Neural cell (in vitro differentiated cells): ENCODE measurements at regions not wholly inside any gene's neighbourhood (a gene's known extent, or its start where the extent isn't known, plus 50 kb on each side); places are given as distances from the start of the nearest gene placed in this dataset.

ENCODE experiments used
- H2AFZ ChIP-seq: fragments of 200-600, 300-800 bp; sonication (generic), shearing (Covaris generic); 2 replicates; pipeline ENCODE4 v1.6.0; 2014; ENCODE audit warnings: low read depth, mild to moderate bottlenecking, antibody characterized with exemption, low read length, moderate library complexity
- H3F3A ChIP-seq: fragments of 200-600 bp; shearing (Covaris generic); 2 replicates; pipeline ENCODE4 v1.6.1; 2016; ENCODE audit warnings: mild to moderate bottlenecking, moderate library complexity, mixed read lengths, antibody characterized with exemption, low read length; ENCODE audit not compliant: insufficient read depth, poor library complexity, severe bottlenecking
- H3K27ac ChIP-seq: fragments of 200-600, 300-800 bp; sonication (generic), shearing (Covaris generic); 2 replicates; pipeline ENCODE4 v1.5.1; 2014; ENCODE audit warnings: mild to moderate bottlenecking, low read length, moderate library complexity
- H3K27me3 ChIP-seq: fragments of 300-800, 200-600 bp; sonication (generic), shearing (Covaris generic); 2 replicates; pipeline ENCODE4 v1.6.0; 2014; ENCODE audit warnings: mild to moderate bottlenecking, low read depth, low read length, moderate library complexity; ENCODE audit not compliant: insufficient read depth
- H3K36me3 ChIP-seq: fragments of 300-800, 200-600 bp; sonication (generic), shearing (Covaris generic); 2 replicates; pipeline ENCODE4 v1.5.1; 2014; ENCODE audit warnings: mild to moderate bottlenecking, antibody characterized with exemption, low read length, moderate library complexity; ENCODE audit not compliant: insufficient read depth
- H3K4me2 ChIP-seq: fragments of 300-800, 200-600 bp; sonication (generic), shearing (Covaris generic); 2 replicates; pipeline ENCODE4 v1.6.0; 2014; ENCODE audit warnings: mild to moderate bottlenecking, low read length
- H3K4me3 ChIP-seq: fragments of 300-800, 200-600 bp; sonication (generic), shearing (Covaris generic); 2 replicates; pipeline ENCODE4 v1.5.1; 2014; ENCODE audit warnings: mild to moderate bottlenecking, low read length, moderate library complexity
- H3K79me2 ChIP-seq: fragments of 200-600 bp; shearing (Covaris generic); replicated peaks from 2 replicates; pipeline ENCODE4 v1.6.0; 2014; ENCODE audit warnings: mild to moderate bottlenecking, low read length, moderate library complexity; ENCODE audit not compliant: insufficient read depth
- H3K9ac ChIP-seq: fragments of 300-800, 200-600 bp; sonication (generic), shearing (Covaris generic); 2 replicates; pipeline ENCODE4 v1.6.1; 2016; ENCODE audit warnings: mild to moderate bottlenecking, low read length, mixed read lengths
- H3K9me2 ChIP-seq: fragments of 200-600 bp; shearing (Covaris generic); 2 replicates; pipeline ENCODE4 v1.6.1; 2016; ENCODE audit warnings: mild to moderate bottlenecking, low read length, mixed read lengths; ENCODE audit not compliant: insufficient read depth
- H3K9me3 ChIP-seq: fragments of 200-600, 300-800 bp; sonication (generic), shearing (Covaris generic); 2 replicates; pipeline ENCODE4 v1.6.1; 2016; ENCODE audit warnings: mild to moderate bottlenecking, mixed run types, low read length, moderate library complexity, mixed read lengths
- H4K20me1 ChIP-seq: fragments of 200-600 bp; shearing (Covaris generic); 2 replicates; pipeline ENCODE4 v1.6.1; 2016; ENCODE audit warnings: mild to moderate bottlenecking, mixed run types; ENCODE audit not compliant: insufficient read depth
- CTCF ChIP-seq: fragments of 450-650 bp; IDR thresholded peaks from 2 replicates; pipeline ENCODE4 v1.5.1; 2014; ENCODE audit warnings: antibody characterized with exemption, mild to moderate bottlenecking, moderate library complexity; ENCODE audit not compliant: poor library complexity, severe bottlenecking
- EP300 ChIP-seq: fragments of 450-650 bp; conservative IDR thresholded peaks from 2 replicates; pipeline ENCODE4 v1.6.1; 2014; ENCODE audit warnings: antibody characterized with exemption, mild to moderate bottlenecking, moderate library complexity; ENCODE audit not compliant: poor library complexity, severe bottlenecking
- EZH2 ChIP-seq: fragments of 200-600, 300-800 bp; shearing (Covaris generic), sonication (generic); IDR thresholded peaks from 2 replicates; pipeline ENCODE4 v1.6.1; 2014; ENCODE audit warnings: antibody characterized with exemption, low read length, borderline replicate concordance, mild to moderate bottlenecking; ENCODE audit not compliant: insufficient read depth, poor library complexity, severe bottlenecking
- MXI1 ChIP-seq: fragments of 450-650 bp; conservative IDR thresholded peaks from 2 replicates; pipeline ENCODE4 v1.6.1; 2014; ENCODE audit warnings: antibody characterized with exemption, mild to moderate bottlenecking; ENCODE audit not compliant: poor library complexity, severe bottlenecking
- POLR2AphosphoS5 ChIP-seq: IDR thresholded peaks from 2 replicates; pipeline ENCODE4 v1.6.1; 2012
- RAD21 ChIP-seq: fragments of 450-650 bp; conservative IDR thresholded peaks from 2 replicates; pipeline ENCODE4 v1.6.1; 2014; ENCODE audit warnings: antibody characterized with exemption, mild to moderate bottlenecking, moderate library complexity
- REST ChIP-seq: IDR thresholded peaks from 2 replicates; pipeline ENCODE4 v1.6.1; 2012; ENCODE audit warnings: borderline replicate concordance
- SMC3 ChIP-seq: fragments of 450-650 bp; conservative IDR thresholded peaks from 2 replicates; pipeline ENCODE4 v1.6.1; 2014; ENCODE audit warnings: antibody characterized with exemption, mild to moderate bottlenecking, moderate library complexity; ENCODE audit not compliant: poor library complexity
- TAF1 ChIP-seq: IDR thresholded peaks from 2 replicates; pipeline ENCODE4 v1.6.1; 2012; ENCODE audit warnings: low read depth

- Histone ChIP-seq H3K27ac (no peak overlapping the region), H2AFZ (no peak overlapping the region), H3K79me2 (no peaks in the 10 kb centered on the region), H3K36me3 (no peaks in the 10 kb centered on the region), H3K9me3 (no peaks in the 10 kb centered on the region), H4K20me1 (no peaks in the 10 kb centered on the region), H3K4me3 (no peak overlapping the region), H3F3A (no peaks in the 10 kb centered on the region), H3K4me2 (no peak overlapping the region), H3K9me2 (no peaks in the 10 kb centered on the region), H3K9ac (no peak overlapping the region), H3K27me3 (no peaks in the 10 kb centered on the region)
- TF ChIP-seq CTCF, result no peak
- TF ChIP-seq SMC3, result no peak
- TF ChIP-seq EZH2, result no peak
- no peak for TF ChIP-seq REST
- TF ChIP-seq POLR2AphosphoS5, result no peak
Measured at GRCh38 chr9:108626743-108627142, 229.0 kb downstream of the ACTL7B start.

- H3K9me3 ChIP-seq, result no peaks in the 10 kb centered on the region
- no peaks in the 10 kb centered on the region for H3K27me3 ChIP-seq
- H3K79me2 ChIP-seq, result no peaks in the 10 kb centered on the region
- H3F3A ChIP-seq, result no peaks in the 10 kb centered on the region
- no peak overlapping the region for H3K4me3 ChIP-seq
- no peaks in the 10 kb centered on the region for H4K20me1 ChIP-seq
- H3K9ac ChIP-seq, result no peak overlapping the region
- no peak overlapping the region for H3K27ac ChIP-seq
- no peaks in the 10 kb centered on the region for H3K36me3 ChIP-seq
- H3K9me2 ChIP-seq, result no peaks in the 10 kb centered on the region
- TF ChIP-seq EZH2 (no peak), RAD21 (no peak), TAF1 (no peak), MXI1 (no peak), REST (no peak), SMC3 (no peak), EP300 (no peak), CTCF (no peak), POLR2AphosphoS5 (no peak)
- H2AFZ ChIP-seq, result no peak overlapping the region
- no peak overlapping the region for H3K4me2 ChIP-seq
Measured at GRCh38 chr9:108621991-108622855, 233.6 kb downstream of the ACTL7B start.
